ENCODE measurements at regions not wholly inside any gene's neighbourhood (a gene's known extent, or its start where the extent isn't known, plus 50 kb on each side); places are given as distances from the start of the nearest gene placed in this dataset.

DNA sequence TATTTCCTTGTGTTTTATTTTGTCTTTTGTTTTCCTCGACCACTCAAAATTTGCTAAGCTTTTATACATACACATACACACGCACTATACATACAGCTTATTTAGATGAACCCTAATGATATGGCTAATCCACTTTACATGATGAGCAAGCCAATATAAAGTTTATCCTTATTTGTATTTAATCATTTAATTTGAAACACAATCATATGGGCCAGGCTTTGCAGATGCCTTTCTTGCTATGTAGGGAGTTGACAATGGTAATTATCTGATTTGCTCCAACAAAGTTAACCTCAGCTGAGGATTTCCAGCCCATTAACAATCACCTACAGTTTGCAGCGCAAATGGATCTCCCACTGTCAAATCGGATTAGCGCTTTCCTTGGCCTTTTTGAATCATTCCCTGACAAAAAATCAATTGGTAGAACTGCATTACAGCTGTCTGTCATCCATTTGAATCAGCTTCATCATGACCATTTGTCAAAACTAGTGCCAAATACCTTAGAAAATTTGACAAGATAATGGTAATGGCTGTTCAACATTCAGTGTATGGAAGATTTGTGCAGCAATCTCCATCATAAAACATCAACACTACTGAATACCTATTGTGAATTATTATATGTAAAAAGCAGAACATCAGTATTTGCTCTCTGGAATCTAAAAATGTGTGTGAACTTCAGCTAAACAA is 352.6 kb downstream of the MRPL39 start:
- Histone ChIP-seq H3K27ac (no peak overlapping the region), H3K9me3 (no peaks in the 10 kb centered on the region), H3K4me1 (no peaks in the 10 kb centered on the region), H3K36me3 (no peaks in the 10 kb centered on the region), H3K4me3 (no peak overlapping the region), H3K27me3 (no peaks in the 10 kb centered on the region)
- TF ChIP-seq POLR2A (IDR thresholded peaks at IDR 0.05), result no peak
- TF ChIP-seq, protein P1, sequence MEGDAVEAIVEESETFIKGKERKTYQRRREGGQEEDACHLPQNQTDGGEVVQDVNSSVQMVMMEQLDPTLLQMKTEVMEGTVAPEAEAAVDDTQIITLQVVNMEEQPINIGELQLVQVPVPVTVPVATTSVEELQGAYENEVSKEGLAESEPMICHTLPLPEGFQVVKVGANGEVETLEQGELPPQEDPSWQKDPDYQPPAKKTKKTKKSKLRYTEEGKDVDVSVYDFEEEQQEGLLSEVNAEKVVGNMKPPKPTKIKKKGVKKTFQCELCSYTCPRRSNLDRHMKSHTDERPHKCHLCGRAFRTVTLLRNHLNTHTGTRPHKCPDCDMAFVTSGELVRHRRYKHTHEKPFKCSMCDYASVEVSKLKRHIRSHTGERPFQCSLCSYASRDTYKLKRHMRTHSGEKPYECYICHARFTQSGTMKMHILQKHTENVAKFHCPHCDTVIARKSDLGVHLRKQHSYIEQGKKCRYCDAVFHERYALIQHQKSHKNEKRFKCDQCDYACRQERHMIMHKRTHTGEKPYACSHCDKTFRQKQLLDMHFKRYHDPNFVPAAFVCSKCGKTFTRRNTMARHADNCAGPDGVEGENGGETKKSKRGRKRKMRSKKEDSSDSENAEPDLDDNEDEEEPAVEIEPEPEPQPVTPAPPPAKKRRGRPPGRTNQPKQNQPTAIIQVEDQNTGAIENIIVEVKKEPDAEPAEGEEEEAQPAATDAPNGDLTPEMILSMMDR (IDR thresholded peaks at IDR 0.05), result no peak
- TF ChIP-seq POLR2AphosphoS5 (IDR thresholded peaks at IDR 0.05; ENCODE audit: insufficient read depth in 1 of 2, low read depth in 1 of 2), result no peak
- intact Hi-C loops (cut with DNase I), result no loop called here
- no peak for DNase-seq (ENCODE audit: extremely low spot score in 2 of 2)

DNA sequence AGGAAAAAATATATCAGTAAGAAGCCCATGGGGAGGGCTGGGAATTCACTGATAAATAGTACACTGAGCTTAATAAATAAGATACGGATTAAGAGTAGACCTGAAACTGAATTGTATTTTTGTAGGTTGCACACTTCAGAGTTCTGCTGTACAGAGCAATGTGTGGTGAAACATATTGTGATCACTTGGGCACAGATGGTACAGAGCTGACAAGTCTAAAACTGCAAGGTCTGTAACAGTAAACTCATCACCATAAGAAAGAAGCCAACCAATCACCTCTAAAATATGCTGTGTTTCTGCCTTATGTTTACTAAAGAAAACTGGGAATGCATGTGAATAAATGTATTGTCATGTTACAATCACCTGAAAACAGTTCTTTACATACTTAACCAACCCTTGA is 360.7 kb downstream of the MRPL39 start:
- Histone ChIP-seq H3K27me3 (no peaks in the 10 kb centered on the region), H3K27ac (no peak overlapping the region), H3K4me3 (no peak overlapping the region), H3K4me1 (no peaks in the 10 kb centered on the region), H3K36me3 (no peaks in the 10 kb centered on the region), H3K9me3 (no peaks in the 10 kb centered on the region)
- intact Hi-C loops (cut with DNase I), result loop anchor here (10.0 kb wide), 1 partner anchor 62 kb away; no protein-coding TSS in a partner anchor
- TF ChIP-seq, protein P1 (IDR thresholded peaks at IDR 0.05), result no peak
- TF ChIP-seq POLR2A (IDR thresholded peaks at IDR 0.05) (no peak), POLR2AphosphoS5 (IDR thresholded peaks at IDR 0.05; ENCODE audit: insufficient read depth in 1 of 2, low read depth in 1 of 2) (no peak)
- DNase-seq (ENCODE audit: extremely low spot score in 2 of 2), result no peak

DNA sequence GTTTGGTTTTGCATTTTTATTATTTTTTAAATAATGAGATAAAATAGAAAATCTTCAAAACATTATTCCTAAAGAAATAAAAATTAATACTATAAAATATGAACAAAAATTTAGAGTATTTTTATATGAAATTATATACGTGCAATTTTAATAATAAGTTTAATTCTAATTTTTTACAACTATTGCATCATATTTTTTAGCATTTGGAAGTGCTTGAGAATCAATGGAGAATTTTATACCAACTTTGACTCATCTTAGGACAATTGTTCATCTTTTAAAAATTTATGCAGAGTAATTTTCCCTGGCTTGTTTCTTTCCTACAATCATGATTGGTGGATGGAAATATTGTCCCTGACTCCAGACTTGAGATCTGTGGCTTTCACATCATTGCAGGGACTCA is 362.5 kb downstream of the MRPL39 start:
- no peak for DNase-seq (ENCODE audit: extremely low spot score in 2 of 2)
- H3K9me3 ChIP-seq, result no peaks in the 10 kb centered on the region
- no peaks in the 10 kb centered on the region for H3K4me1 ChIP-seq
- H3K27ac ChIP-seq, result no peak overlapping the region
- intact Hi-C loops (cut with DNase I), result loop anchor here (10.0 kb wide), 1 partner anchor 60 kb away; no protein-coding TSS in a partner anchor
- no peak overlapping the region for H3K4me3 ChIP-seq
- H3K27me3 ChIP-seq, result no peaks in the 10 kb centered on the region
- TF ChIP-seq, protein P1 (IDR thresholded peaks at IDR 0.05), result no peak
- no peak for TF ChIP-seq POLR2AphosphoS5 (IDR thresholded peaks at IDR 0.05; ENCODE audit: insufficient read depth in 1 of 2, low read depth in 1 of 2)
- TF ChIP-seq POLR2A (IDR thresholded peaks at IDR 0.05), result no peak
- no peaks in the 10 kb centered on the region for H3K36me3 ChIP-seq

DNA sequence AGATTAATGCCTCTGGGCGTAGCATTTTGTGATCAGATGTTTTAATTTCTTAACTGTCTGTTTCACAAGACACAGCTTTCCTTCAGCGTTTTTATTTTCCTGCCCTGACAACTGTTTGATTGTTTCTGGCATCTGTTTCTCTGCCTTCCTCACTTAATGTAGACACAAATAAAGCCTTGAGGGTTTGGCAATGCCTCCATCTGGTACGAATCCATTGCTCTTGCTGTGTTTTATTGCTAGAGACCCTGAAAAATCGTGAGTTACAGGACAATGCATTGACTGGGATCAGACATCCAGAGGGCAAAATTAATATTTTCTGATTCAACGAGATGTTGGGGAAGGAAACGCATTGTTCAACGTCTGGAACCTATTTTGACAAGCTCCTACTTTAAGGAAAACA is 363.5 kb downstream of the MRPL39 start:
- intact Hi-C loops (cut with DNase I), result loop anchor here (10.0 kb wide), 1 partner anchor 59 kb away; no protein-coding TSS in a partner anchor
- TF ChIP-seq POLR2AphosphoS5 (IDR thresholded peaks at IDR 0.05; ENCODE audit: insufficient read depth in 1 of 2, low read depth in 1 of 2) (no peak), POLR2A (IDR thresholded peaks at IDR 0.05) (no peak)
- TF ChIP-seq, protein P1 (IDR thresholded peaks at IDR 0.05), result no peak

DNA sequence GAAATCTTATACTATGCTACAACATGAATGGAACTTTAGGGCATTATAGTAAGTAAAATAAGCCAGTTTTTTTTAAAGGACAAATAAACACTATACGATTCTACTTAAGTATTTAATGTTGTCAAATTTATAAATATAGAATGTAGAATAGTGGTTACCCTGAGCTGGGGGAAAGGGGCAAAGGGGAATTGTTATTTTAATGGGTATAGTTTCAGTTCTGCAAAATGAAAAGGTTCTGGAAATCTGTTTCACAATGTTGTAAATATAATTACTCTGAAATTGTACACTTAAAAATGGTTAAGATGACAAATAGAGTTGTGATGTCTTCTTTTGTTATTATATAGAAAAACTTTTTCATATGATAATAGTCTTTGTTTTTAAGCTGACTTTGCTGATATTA is 366.3 kb downstream of the MRPL39 start:
- no peak for DNase-seq (ENCODE audit: extremely low spot score in 2 of 2)
- Histone ChIP-seq H3K36me3 (no peaks in the 10 kb centered on the region), H3K4me1 (no peaks in the 10 kb centered on the region), H3K9me3 (no peaks in the 10 kb centered on the region), H3K27me3 (no peaks in the 10 kb centered on the region), H3K27ac (no peak overlapping the region), H3K4me3 (no peak overlapping the region)
- TF ChIP-seq POLR2A (IDR thresholded peaks at IDR 0.05), result no peak
- intact Hi-C loops (cut with DNase I), result loop anchor here (10.0 kb wide), 1 partner anchor 56 kb away; no protein-coding TSS in a partner anchor

More for the DNA sequence above, 363.5 kb downstream of the MRPL39 start:
- Histone ChIP-seq H3K9me3 (no peaks in the 10 kb centered on the region), H3K27ac (no peak overlapping the region), H3K4me1 (no peaks in the 10 kb centered on the region), H3K4me3 (no peak overlapping the region), H3K27me3 (no peaks in the 10 kb centered on the region), H3K36me3 (no peaks in the 10 kb centered on the region)
- DNase-seq (ENCODE audit: extremely low spot score in 2 of 2), result no peak

All from vagina (tissue), 2 donors.